H1 (cell line): ENCODE measurements at regions not wholly inside any gene's neighbourhood (a gene's known extent, or its start where the extent isn't known, plus 50 kb on each side); places are given as distances from the start of the nearest gene placed in this dataset.
A peak's percentile ranks its signal among the peaks of the same experiment; 100 is the strongest.

Source experiments
- ATF3 ChIP-seq: IDR thresholded peaks from 2 replicates; pipeline ENCODE4 v1.6.1; 2011; ENCODE audit warnings: low read depth, mild to moderate bottlenecking, low read length; ENCODE audit not compliant: insufficient read depth
- CTCF ChIP-seq, 3 experiments: IDR thresholded peaks; 1 replicate in 2 of 3; 2 replicates in 1 of 3; pipeline versions ENCODE4 v1.5.1 to v1.6.1; 2011; ENCODE audit warnings: low read length in 3 of 3, mild to moderate bottlenecking in 3 of 3, inconsistent platforms in 2 of 3, low read depth in 1 of 3, moderate library complexity in 1 of 3; ENCODE audit not compliant: insufficient read depth in 1 of 3; ENCODE audit errors: control extremely low read depth in 1 of 3
- POLR2A ChIP-seq, 2 experiments: IDR thresholded peaks; 1 replicate in 1 of 2; 2 replicates in 1 of 2; pipeline ENCODE4 v1.6.1; 2011; ENCODE audit warnings: low read depth in 2 of 2, low read length in 2 of 2, mild to moderate bottlenecking in 2 of 2; ENCODE audit errors: control extremely low read depth in 1 of 2
- RXRA ChIP-seq: IDR thresholded peaks from 2 replicates; pipeline ENCODE4 v1.6.1; 2011; ENCODE audit warnings: low read depth, mild to moderate bottlenecking, low read length, moderate library complexity; ENCODE audit not compliant: insufficient read depth

GRCh38 chr17:79183293-79184158, 108.9 kb downstream of the ENGASE start:
- no peak for TF ChIP-seq ATF3
- no peak for TF ChIP-seq CTCF (IDR thresholded peaks at IDR 0.05; ENCODE audit: control extremely low read depth in 1 of 3, insufficient read depth in 1 of 3, low read depth in 1 of 3, low read length in 3 of 3)
- TF ChIP-seq RXRA, result no peak
- peak in 1 of 2 experiments; percentile 51; a peak in 2 of 3 replicates for TF ChIP-seq POLR2A (IDR thresholded peaks at IDR 0.05; ENCODE audit: control extremely low read depth in 1 of 2, low read depth in 2 of 2, low read length in 2 of 2)
